ENCODE measurements at regions not wholly inside any gene's neighbourhood (a gene's known extent, or its start where the extent isn't known, plus 50 kb on each side); places are given as distances from the start of the nearest gene placed in this dataset.

DNA sequence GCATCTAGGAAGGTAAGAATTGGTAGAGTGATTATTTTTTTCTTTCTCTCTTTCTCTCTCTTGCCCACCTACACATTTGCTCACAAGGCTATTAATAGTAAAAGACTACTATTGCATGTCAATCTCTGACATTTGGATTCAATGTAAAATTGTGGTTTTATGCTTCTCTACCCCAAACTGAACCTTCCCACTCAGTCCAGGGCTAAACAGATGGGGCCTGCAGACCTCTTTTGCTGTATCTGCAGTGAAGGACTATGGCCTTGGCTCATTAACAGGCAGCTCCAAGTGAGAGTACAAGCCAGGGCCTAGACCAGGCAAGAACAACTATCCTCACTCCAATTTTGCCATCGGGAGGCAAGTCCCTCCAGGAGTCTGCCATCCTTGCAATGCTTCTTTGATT is 68.3 kb upstream of the ARL4C start:
- no peak for DNase-seq (ENCODE audit: low spot score)
- TF ChIP-seq, protein P1, sequence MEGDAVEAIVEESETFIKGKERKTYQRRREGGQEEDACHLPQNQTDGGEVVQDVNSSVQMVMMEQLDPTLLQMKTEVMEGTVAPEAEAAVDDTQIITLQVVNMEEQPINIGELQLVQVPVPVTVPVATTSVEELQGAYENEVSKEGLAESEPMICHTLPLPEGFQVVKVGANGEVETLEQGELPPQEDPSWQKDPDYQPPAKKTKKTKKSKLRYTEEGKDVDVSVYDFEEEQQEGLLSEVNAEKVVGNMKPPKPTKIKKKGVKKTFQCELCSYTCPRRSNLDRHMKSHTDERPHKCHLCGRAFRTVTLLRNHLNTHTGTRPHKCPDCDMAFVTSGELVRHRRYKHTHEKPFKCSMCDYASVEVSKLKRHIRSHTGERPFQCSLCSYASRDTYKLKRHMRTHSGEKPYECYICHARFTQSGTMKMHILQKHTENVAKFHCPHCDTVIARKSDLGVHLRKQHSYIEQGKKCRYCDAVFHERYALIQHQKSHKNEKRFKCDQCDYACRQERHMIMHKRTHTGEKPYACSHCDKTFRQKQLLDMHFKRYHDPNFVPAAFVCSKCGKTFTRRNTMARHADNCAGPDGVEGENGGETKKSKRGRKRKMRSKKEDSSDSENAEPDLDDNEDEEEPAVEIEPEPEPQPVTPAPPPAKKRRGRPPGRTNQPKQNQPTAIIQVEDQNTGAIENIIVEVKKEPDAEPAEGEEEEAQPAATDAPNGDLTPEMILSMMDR (IDR thresholded peaks at IDR 0.05; ENCODE audit: extremely low read depth, insufficient read depth, missing control alignments) = no peak
- in situ Hi-C loops (cut with MboI; ENCODE audit: low pct_unique_long_range_greater_than_20kb, low sequenced_read_pairs, unreplicated experiment) = loop anchor here (25.0 kb wide), 1 partner anchor 1172 kb away; no protein-coding TSS in a partner anchor

DNA sequence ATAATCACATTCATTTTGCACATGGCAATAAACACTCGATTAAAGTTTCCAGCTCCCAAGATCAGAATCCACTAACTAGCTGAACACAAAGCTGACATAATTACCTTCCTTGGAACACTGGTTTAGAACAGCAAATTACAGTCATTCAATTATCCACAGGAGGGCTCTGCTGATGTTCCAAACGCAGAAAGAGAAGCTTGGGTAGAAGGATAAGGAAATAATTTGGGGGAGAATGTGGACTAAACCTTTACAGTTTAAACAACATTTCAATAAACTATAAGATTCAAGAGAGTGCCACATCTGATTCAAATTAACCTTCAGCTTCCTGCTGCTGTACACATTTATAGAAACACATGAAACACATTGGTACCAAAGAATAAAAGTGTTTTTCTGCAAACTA is 67.8 kb upstream of the ARL4C start:
- in situ Hi-C loops (cut with MboI; ENCODE audit: low pct_unique_long_range_greater_than_20kb, low sequenced_read_pairs, unreplicated experiment) = loop anchor here (25.0 kb wide), 1 partner anchor 1173 kb away; no protein-coding TSS in a partner anchor
- no peak for DNase-seq (ENCODE audit: low spot score)
- TF ChIP-seq, protein P1 (IDR thresholded peaks at IDR 0.05; ENCODE audit: extremely low read depth, insufficient read depth, missing control alignments) = no peak

DNA sequence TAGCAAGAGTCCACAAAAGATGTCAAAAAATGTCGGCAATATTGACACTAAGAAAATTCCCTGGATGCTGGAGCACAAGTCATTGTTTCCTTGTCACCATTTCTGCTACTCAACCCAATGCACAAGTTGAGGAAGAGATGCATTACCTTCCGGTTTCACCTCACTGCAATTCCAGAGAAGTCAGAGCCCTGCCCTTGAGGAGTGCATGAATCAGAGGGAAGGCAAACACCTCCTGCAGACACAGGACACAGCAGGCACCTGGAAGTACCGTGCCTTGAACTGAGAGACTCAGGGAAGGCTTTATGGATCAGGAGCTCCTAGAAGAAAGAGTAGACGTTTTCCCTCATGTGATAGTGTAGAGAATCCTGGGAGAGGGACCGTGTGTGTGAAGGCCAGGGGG is 62.7 kb upstream of the ARL4C start:
- DNase-seq (ENCODE audit: low spot score) = no peak
- TF ChIP-seq, protein P1 (IDR thresholded peaks at IDR 0.05; ENCODE audit: extremely low read depth, insufficient read depth, missing control alignments) = no peak
- in situ Hi-C loops (cut with MboI; ENCODE audit: low pct_unique_long_range_greater_than_20kb, low sequenced_read_pairs, unreplicated experiment) = loop anchor here (25.0 kb wide), 1 partner anchor 1178 kb away; no protein-coding TSS in a partner anchor

DNA sequence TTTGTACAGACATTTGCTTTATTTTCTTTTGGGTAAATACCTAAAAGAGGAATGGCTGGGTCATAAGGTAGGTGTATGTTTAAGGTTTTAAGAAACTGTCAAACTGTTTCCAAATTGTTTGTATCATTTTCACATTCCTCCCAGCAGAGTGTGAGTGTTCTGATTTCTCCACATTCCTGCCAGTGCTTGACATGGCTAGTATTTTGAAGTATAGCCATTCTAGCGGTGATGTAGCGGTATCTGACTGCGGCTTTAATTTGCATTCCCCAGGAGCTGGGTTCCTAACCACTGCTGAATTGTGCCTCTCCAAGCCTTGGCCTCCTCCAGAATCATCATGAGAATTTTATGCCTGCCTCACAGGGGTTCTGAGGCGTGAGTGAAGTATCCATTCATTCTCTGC is 61.8 kb upstream of the ARL4C start:
- in situ Hi-C loops (cut with MboI; ENCODE audit: low pct_unique_long_range_greater_than_20kb, low sequenced_read_pairs, unreplicated experiment) = loop anchor here (25.0 kb wide), 1 partner anchor 1179 kb away; no protein-coding TSS in a partner anchor
- TF ChIP-seq, protein P1 (IDR thresholded peaks at IDR 0.05; ENCODE audit: extremely low read depth, insufficient read depth, missing control alignments) = no peak
- no peak for DNase-seq (ENCODE audit: low spot score)

DNA sequence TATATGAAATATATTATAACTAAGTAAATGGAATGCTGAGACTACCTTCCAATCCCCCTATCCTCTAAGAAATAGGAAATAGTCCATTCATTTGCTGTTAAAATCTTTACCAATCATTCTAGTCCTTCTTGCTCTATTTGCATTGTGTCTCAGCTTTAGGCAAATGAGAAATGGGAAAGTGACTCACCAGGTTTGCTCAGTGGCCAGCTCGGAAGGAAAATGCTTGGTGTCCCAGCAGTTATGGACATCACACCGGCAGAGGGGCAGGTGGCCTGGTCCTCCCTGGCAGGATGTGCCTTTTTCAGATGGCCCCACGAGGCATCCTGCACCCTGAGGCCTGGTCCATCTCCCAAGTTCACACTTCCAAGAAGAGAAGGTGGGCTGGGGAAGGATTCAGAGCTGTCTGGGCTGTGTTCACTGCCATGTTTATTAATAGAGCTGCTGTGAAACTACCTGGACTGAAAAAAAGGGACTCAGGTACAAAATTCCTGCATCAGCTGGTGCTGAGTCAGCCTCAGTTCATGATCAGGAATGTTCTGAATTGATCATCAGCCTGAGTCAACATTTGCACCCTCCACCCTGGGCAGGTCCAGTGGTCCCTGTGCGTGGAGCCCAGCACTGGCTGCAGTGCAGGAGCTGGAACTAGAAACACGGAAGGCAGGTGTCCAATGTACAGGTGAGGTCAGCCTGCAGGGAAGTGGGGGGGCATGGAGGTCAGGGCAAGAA is 60.1 kb upstream of the ARL4C start:
- in situ Hi-C loops (cut with MboI; ENCODE audit: low pct_unique_long_range_greater_than_20kb, low sequenced_read_pairs, unreplicated experiment) = loop anchor here (25.0 kb wide), 1 partner anchor 1180 kb away; no protein-coding TSS in a partner anchor
- TF ChIP-seq, protein P1 (IDR thresholded peaks at IDR 0.05; ENCODE audit: extremely low read depth, insufficient read depth, missing control alignments) = no peak
- no peak for DNase-seq (ENCODE audit: low spot score)

DNA sequence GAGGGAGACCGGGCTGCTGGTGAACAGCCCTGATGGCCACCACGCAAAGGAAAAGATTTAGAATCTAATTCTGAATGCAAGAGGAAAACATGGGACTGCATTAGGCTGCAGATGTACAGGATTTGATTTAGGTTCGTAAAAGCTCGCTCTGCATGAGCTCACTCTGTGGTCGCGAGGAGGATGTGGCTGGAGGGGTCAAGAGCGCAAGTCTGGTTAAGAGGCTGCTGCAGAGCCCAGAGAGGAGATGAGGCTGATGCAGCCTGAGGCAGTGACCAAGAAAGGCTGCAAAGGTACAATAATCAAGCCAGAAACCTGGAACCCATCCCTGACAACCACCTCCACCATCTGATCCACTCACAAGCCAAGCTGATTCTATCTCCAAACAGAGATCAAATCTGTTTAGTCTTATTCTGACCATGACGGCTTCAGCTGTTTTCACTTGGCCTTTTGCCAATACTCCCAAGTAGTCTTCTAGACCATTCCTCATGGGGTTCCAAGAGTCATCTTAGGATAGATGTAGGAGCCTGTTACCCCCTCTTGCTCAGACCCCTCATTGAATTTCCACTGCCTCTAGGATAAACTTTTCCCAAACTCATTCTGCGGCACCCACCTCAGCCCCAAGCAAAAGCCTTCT is 58.9 kb upstream of the ARL4C start:
- no peak for DNase-seq (ENCODE audit: low spot score)
- in situ Hi-C loops (cut with MboI; ENCODE audit: low pct_unique_long_range_greater_than_20kb, low sequenced_read_pairs, unreplicated experiment) = loop anchor here (25.0 kb wide), 1 partner anchor 1182 kb away; no protein-coding TSS in a partner anchor
- TF ChIP-seq, protein P1 (IDR thresholded peaks at IDR 0.05; ENCODE audit: extremely low read depth, insufficient read depth, missing control alignments) = no peak

Data from GM13977 (cell line).